HFF-Myc (cell line): ENCODE measurements at regions not wholly inside any gene's neighbourhood (a gene's known extent, or its start where the extent isn't known, plus 50 kb on each side); places are given as distances from the start of the nearest gene placed in this dataset.
"Not testable (repeated sequence)": the region's sequence is repeated elsewhere in the genome, so short reads cannot be mapped to it uniquely, and the experiment has no call there.

Source experiments
- DNase-seq: peaks from one replicate; pipeline ENCODE4 v3.0.0-alpha.2; 2011; ENCODE audit warnings: low read depth; ENCODE audit errors: extremely low read depth
- H3K4me3 ChIP-seq: replicated peaks from 2 replicates; pipeline ENCODE4 v1.5.1; 2011; ENCODE audit warnings: low read depth, mild to moderate bottlenecking, control low read depth, low read length
- TF ChIP-seq, protein P1 (sequence below): IDR thresholded peaks from 2 replicates; pipeline ENCODE4 v1.5.1; 2012; ENCODE audit warnings: mild to moderate bottlenecking, low read depth, low read length, control low read depth; ENCODE audit errors: missing control alignments

GRCh38 chr15:81829918-81830317, 215.9 kb downstream of the MEX3B start:
- DNase-seq = no peak
- H3K4me3 ChIP-seq = no peak overlapping the region
- TF ChIP-seq, protein P1, sequence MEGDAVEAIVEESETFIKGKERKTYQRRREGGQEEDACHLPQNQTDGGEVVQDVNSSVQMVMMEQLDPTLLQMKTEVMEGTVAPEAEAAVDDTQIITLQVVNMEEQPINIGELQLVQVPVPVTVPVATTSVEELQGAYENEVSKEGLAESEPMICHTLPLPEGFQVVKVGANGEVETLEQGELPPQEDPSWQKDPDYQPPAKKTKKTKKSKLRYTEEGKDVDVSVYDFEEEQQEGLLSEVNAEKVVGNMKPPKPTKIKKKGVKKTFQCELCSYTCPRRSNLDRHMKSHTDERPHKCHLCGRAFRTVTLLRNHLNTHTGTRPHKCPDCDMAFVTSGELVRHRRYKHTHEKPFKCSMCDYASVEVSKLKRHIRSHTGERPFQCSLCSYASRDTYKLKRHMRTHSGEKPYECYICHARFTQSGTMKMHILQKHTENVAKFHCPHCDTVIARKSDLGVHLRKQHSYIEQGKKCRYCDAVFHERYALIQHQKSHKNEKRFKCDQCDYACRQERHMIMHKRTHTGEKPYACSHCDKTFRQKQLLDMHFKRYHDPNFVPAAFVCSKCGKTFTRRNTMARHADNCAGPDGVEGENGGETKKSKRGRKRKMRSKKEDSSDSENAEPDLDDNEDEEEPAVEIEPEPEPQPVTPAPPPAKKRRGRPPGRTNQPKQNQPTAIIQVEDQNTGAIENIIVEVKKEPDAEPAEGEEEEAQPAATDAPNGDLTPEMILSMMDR = no peak

DNA sequence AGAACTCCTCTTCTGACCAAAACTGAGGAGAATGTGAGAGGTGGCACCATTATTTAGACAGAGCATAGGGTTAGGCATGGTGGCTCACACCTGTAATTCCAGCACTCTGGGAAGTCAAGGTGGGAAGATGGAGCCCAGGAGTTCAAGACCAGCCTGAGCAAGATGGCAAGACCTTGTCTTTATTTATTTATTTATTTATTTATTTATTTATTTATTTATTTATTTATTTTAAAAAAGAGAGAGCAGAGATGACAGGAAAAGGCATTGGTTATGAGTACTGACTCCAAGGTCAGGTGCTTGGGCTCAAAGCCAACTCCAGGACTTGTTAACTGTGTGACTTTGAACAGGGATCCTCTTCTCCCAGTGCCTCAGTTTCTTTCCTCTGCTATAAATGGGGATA, 217.7 kb downstream of the MEX3B start:
- H3K4me3 ChIP-seq = no peak overlapping the region
- DNase-seq = no peak
- TF ChIP-seq, protein P1 = no peak

GRCh38 chr15:81825136-81825535, 220.7 kb downstream of the MEX3B start:
- H3K4me3 ChIP-seq = no peak overlapping the region
- TF ChIP-seq, protein P1 = no peak
- no peak for DNase-seq

- H3K4me3 ChIP-seq, DNase-seq: not testable (repeated sequence)
These were observed 223.2 kb downstream of the MEX3B start for GRCh38 chr15:81822587-81822986.

DNA sequence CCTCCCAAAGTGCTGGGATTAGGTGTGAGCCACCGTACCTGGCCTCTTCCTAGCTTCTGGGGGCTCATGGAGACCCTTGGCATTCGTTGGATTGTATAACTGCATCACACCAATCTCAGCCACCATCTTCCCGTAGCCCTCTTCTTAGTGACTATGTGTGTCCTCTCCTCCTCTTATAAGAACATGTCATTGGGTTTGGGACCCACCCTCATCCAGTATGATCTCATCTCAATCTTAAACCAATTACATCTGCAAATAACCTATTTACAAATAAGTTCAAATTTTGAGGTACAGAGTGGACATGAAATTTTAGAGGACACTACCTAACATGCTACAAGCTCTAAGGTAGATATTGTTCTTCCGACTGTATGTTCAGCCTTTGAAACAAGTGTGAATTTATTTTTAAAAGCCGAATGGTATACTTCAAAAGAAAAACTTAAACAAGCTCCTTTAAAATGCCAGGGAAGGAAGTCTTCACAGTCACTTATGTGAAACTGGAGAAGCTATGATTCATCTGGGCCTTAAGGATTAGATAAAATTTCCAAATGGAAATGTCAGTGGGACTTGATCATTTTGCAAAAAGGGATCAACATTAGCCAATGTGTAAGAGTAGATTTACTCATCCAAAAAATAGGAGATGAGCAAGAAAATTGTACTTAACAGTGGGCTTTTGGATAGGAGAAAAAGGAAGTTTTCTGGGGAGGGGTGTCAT, 225.7 kb downstream of the MEX3B start:
- no peak overlapping the region for H3K4me3 ChIP-seq
- DNase-seq = peak; percentile 5
- TF ChIP-seq, protein P1 = no peak

GRCh38 chr15:81814882-81815455, 230.8 kb downstream of the MEX3B start:
- no peak overlapping the region for H3K4me3 ChIP-seq
- DNase-seq = no peak
- TF ChIP-seq, protein P1 = no peak

GRCh38 chr15:81813215-81813614, 232.6 kb downstream of the MEX3B start:
- TF ChIP-seq, protein P1 = peak; percentile 29
- no peak overlapping the region for H3K4me3 ChIP-seq
- DNase-seq = no peak
